HG02938 (cell line): ENCODE measurements at regions not wholly inside any gene's neighbourhood (a gene's known extent, or its start where the extent isn't known, plus 50 kb on each side); places are given as distances from the start of the nearest gene placed in this dataset.
"Not testable (repeated sequence)": the region's sequence is repeated elsewhere in the genome, so short reads cannot be mapped to it uniquely, and the experiment has no call there.

Experiments used
- ATAC-seq: cut with Tn5 transposase; IDR thresholded peaks from one replicate; pipeline ENCODE4 v1.9.1; 2021; ENCODE audit warnings: mild to moderate bottlenecking, moderate library complexity; ENCODE audit not compliant: unreplicated experiment

DNA sequence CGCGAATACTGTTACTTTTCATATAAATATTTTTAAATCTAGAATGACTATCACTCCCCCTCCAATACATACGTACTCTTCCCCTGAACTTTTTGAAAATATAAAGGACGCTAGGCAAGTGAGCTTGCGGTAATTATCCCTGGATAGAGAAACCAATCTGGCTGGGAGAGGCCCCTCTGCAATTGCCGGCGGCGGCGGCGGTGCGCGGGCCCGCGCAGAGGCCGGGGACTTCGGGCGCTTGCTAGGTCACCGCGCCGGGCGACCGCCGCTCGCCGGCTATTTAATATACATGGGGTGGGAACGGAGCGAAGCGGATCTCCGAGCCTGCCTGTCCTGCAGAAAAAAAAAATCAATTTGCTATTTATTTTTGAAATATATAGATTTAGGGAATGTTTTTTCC, 416.3 kb upstream of the ESRRG start:
- no peak for ATAC-seq

DNA sequence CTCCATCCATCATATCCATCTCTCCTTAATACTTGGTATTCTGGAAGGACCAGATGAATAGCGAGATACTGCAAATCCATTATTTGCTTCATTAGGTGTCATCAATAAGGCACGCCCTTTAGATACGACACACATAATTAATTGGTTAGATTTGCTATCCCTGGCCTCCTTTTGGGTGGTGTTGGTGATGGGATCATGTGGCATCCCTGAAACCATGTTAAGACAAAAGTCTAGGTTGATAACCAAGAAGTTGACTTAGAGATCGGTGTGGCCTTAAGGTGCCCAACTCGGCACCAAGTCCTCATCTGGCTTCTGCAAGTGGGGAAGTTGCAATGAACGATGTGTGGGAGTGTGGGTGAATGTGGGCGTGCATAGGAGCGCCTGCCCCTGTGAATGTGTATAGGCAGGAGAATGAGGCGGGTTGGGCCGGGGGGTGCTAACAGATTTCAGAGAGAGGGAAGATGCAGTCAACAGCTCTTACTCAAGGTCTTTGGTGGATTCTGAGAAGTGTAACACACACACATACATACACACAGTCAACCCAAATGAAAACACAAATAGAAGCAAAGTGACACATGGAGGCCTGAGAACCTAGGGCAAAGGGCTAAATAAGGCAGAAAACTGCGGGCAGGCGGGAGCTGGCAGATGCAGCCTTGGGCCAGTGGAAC, 415.7 kb upstream of the ESRRG start:
- ATAC-seq = no peak

DNA sequence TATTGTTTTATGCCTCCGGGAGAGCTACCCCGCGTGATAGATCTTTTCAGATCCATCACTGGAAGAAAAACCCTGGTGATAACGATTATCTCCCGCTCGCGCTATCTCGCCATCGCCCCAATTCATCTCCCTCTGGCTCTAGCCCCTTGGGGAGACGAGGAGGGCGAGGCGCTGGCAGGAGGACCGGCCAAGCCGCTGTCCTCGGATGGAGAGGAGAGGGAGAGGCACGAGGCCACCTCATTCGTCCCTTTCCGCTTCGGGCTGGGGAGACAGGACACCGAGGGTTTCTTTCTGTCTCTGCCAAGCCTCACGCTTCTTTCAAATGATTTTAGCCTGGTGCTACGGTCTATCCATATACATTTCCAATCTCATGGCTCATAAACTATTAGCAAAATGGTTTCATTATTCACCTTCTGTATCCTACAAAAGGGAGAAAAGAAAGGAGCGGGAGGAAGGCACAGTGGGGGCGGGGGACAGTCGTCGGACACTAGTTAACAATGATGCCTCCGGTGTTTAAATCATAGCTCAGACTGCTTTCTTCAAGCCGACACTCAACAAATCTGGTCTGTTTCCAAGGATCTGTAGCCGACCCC, 415.0 kb upstream of the ESRRG start:
- ATAC-seq = no peak

DNA sequence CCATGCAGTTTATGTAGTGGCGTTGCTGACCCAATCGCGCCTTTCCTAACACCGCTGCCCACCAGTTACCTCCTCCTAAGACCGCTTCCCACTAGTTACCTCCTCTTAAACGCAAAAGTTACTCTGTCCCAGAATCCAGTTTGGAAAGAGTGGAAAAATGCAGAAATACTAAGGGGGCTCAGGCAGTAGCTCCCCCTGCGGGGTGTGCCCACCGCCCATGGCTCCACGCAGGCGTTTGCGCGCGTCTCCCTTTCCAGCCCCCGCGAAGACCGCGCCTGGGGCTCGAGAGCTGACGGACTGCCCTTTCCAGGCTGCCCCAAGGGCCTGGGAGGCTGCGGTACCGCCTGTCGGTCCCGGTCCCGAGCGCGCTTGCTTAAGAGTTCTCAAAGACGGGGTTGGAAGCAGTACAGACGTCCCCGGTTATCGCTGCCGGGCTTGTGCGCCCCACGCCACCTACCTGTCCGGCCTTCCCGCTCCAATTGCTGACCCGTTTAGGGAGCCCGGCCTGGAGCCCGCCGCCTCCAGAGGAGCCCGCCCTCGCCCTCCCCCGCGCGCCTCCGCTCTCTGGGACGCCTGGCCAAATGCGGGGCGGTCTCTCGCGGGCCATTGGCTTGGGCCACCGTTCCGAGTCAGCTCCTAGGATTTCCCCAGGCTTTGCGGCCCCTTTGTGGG, 414.1 kb upstream of the ESRRG start:
- no peak for ATAC-seq

DNA sequence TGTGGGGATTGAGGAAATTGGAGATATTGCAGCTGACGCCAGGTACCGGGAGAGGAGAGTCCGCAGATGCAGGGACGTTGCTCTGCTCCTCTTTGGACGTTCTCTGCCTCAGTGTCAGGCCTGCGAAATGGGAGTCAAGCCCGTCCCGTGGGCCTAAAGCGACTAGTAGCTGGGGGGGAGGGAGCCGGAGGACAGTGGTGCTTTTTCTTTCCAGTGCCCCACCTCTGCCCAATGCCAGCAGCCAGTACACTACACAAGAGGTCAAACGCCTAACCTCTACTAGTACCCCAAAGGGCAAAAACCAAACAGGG, 413.6 kb upstream of the ESRRG start:
- no peak for ATAC-seq

DNA sequence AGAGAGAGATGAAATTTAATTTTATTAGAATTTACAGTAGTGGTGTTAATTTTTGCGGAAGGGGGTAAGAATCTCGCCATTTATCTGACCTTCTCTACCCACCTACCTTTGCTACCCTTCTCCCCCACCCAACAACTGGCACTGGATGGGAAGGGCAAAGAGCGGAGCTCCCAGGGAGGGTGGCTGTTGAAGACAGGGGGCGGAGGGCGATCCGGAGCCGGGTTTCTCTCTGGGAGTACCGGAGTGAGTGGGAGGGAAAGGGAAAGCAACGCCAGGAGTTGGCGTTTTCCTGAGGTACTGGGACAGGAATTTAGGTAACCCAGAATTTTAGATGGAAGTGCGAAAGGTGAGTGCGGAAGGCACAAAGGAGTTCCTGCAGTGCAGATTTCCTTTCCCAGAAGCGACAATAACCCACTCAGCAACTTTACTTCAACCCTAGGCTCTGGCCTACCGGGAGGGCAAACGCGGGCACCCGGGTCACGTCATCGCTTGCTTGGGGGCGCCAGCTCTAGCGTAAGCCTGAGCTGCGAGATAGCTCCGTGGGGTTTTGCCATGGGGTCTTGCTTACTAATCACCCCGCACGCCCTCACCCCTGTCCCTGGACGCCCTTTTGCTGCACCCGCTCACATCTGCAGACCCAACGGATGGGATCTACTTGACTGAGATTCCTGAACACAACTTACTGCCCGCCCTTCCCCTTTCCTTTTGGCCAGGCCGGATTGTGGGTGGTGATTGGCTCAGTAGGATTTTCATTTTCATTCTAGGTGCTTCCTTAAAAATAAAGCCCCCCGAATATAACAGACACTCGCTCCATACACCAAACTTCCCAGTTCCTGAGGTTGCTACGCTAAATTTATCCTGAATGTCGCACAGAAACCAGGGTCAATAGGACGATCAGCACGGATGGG, 413.0 kb upstream of the ESRRG start:
- no peak for ATAC-seq

DNA sequence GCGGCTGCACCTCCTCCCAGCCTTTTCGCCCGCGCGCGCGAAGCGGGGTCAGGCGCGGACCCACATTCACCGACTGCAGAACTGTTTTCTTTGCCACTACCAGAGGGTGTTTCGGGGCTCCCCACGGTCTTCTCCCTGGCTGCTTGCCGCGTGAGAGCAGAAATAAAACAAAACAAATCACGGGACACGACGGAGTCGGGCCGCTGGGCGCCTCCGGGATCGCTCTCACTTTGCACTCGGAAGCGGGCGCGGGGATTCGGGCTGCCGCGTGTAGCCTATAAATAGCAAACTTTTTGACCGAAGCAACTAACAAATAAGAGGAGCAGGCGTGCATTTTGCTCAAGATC, 412.3 kb upstream of the ESRRG start:
- no peak for ATAC-seq

DNA sequence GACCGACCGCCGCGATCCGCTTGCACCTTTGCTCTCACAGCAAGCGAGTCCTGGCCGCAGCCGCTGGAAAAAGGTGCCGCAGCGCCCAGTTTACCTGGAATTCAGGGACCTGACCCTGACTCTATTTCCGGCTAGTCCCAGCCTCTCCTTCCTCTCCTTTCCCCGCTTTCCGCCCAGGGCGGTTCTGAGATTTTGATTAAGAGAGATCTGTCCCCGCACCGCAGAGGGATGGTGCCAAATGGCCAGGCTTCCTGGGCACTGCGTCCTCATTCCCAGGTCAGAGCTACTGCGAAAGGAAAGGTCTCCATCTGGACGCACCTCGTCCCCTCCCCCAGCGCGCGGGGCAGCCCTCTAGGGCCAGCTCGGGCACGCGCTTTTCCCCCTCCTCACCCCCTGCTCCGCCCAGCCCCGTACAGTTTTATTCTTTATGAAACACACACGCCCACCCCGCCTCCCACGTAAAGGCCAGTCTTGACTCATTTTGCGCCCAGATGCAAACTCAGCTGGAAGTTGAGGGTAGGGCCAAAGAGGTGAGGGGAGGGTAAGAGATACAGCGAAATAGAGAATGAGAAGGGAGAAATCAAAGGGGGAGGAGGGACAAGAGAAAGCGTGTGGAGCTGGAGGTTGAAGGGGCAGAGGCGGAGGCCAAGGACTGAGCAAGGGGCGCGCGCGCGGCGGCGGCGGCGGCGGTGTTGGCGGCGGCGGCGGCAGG, 411.8 kb upstream of the ESRRG start:
- no peak for ATAC-seq

DNA sequence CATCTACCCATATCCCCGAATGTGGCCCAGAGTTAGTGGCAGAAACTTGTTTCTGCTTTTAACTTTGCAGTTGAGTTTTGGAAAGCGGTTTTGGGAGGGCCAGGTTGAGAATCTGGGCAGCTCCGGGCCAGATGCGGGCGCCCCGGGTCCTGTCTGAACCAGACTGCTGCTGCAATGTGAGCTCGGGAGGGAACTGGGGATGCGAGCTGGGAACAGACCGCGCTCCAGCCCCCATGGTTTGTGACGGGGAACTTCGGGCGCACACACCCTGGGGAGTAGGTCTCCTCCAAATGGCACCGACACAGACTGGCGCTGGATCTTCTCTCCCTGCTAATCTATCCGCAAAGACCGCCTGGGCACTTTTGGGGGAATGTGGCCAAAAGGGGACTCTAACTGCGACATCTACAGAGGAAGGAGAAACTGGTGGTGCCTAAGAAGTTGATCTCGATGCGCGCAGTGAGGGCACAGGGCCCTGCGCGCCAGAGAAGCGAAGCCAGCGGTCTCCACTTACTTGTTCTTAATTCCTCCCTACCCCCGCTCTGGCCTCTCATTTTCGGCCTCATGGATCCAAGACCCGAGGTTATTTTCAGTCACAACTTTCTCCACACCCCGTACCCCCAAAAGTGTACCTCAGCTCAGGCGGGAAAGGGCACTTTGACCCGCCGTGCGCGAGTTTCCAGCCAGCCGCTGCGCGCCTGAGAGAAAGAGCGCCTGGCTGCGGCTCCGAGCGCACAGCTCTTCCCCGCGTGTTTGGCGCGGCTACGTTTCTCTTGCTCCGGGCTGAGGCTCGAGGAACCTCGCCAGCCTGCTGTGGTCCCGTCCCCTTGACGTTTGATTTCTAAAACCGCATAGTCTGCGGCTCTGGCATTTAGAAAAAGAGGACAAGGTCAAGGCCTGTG, 411.0 kb upstream of the ESRRG start:
- ATAC-seq = no peak

DNA sequence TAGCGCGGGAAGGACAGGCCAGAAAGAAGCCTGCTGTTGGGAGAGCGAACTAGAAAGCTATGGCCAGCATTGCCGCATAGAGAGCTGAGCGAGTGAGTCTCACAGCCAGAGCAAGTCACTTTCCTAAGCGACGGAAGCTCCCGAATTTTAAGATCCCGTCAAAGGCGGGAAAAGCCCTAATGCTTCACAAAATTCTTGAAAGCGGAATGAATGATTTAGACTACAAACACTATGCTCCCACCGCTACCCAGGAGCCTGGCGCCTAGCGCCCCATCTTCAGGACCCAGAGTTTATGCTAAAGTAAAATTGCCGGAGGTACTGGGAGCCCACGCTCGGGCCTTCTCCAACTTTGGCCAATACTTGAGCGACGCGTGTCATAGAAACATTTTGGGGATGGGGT, 409.9 kb upstream of the ESRRG start:
- no peak for ATAC-seq

DNA sequence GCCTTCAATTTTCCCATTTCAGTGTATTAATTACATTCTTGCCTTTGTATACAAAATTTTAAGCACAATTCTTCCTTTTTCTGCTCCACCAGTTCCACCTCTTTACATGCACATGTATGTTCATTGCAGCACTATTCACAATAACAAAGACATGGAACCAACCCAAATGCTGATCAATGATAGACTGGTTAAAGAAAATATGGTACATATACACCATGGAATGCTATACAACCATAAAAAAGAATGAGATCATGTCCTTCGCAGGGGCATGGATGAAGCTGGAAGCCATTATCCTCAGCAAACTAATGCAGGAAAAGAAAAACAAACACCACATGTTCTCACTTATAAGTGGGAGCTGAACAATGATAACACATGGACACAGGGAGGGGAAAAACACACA, 400.1 kb upstream of the ESRRG start:
- not testable (repeated sequence) for ATAC-seq

DNA sequence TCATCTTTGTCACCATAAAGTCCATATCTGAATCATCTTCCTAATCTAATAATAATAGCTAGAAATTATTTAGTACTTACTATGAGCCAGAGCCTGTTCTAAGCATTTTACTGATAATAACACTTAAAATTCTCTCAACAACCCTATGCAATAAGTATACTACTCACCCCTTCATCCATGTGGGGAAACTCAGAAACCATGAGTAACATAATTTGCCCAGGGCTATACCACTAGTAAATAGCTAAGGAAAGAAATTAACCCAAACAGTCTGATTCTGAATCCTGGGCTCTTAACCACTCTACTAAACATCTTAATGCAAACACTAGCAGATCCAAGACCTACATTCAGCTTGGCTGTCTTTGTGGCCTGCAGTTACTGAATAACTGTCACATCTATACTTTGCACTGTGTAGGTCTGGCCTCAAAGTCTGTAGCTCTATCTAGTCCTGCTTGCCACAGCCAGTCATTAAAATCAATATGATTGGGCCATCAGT, 394.8 kb upstream of the ESRRG start:
- ATAC-seq = no peak

DNA sequence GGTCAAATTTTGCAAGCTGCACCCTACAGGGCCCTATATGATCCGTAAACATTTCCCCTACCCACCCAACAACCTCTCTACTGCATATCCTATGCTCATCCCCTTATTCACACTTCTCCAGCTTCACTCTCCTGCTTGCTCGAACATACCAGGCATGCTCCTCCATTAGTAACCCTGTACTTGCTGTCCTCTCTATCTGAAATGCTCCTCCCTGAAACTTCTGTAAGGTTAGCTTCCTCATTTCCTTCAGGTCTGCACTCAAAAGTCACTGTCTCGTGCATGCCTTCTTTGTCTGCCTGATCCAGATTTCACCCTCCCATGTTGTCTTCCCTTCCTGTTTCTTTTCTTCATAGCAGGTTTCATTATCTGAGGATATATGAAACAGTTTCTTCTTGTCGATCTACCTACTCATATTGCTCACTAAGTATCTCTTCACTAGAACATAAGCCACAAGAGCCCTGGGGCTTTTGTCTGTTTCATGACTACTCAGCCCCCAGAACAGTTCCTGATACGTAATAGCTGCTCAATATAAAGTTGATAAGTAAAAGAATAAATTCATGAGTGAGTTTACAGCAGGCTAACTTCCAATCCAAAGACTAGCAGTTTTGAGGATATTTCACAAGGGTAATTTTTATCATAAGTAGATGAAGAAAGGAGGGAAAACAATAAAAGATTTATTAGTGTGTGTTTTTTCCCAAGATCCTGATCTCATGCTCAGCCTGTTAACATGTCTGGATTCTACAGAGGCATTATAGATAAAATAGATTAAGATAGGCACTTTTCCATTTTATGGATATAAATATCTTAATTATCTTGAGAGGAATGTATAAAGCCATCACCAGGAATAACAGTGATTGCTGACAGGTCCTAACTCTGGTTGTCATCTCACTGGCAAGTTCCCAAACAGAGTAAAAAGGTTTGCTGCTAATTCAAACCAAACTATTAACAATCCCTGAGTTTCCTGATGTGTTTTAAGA, 392.5 kb upstream of the ESRRG start:
- no peak for ATAC-seq

DNA sequence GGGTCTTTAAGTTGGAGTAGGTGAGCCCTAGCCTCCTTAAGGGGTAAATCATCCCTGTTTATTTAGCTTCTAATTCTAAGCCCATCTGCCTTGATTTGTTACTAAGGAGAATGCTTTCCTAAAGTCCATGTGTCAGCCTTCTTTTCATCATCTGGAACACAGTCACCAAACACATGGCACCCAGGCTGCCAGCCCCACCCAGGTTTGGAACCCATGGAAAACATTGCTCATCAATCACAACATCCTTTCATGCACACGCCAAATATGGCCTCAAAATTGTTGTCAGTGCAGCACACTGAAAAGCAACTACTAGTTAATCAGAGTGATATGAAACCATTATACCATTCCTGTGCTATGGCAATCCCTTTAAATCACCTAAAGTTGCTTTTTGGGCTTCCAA, 386.7 kb upstream of the ESRRG start:
- ATAC-seq = no peak

DNA sequence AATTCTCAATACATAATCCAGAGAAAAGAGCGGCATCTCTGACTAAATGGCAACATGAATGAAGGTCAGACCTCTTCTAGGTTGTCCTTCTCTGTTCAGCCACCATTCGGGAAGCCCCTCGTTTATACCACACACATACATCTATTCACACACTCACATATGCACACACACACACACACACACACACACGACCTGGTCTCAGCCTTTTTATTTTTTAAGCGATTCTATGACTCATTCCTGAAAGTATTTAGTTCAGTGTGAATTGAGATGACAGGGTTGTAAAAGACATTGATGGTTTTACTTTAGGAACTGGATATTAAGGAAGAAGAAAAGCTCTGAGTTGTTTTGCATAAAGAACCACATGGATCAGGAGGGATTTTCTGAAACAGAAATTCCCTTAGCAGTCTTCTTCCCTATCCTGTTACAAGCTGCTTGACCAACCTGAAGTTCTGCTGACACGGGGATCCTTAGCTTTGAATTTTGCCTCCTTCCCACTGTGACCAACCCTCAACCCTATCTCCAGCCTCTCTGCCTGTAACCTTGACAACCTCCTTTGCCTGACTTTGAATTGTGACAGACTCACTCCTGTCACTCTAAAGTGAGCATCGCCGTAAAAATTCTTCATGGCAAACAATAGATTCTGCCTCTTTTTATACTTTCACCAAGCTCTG, 383.1 kb upstream of the ESRRG start:
- ATAC-seq = no peak

DNA sequence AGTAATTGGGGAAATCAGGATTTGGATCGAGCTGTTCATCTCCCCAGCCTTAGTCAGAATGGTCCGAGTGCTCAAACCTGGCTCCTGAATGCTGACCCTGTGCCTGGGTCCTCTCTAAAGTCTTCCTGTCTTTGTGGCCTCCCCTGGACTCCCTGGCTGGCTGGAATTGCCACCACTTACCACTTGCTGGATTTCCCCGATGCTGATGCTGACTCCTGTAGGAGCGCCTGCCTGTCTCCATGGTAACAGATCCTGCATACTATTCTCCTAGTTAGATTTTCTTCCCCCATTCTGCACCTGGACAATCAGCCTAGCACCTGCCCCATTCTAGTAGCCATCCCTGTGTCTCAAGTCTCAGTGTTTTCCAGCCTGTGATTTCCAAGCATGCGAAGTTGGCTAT, 382.2 kb upstream of the ESRRG start:
- no peak for ATAC-seq

DNA sequence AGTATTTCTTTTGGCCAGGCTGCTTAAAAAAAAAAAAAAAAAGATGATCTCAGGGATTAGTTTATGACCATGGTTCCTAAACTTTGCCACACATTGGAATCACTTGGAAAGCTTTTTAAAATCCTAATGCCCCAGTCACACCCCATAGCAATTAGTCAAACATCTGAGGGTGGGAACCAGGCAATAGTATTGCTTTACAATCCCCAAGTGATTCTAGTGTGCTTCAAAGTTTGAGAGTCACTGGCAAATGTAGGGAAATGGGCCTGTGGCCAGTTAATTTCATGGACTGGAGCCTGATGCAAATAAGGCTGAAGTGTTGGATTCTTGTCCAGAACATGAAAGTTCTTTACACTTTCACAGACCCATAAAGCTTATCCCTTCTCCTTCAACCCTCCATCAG, 374.6 kb upstream of the ESRRG start:
- no peak for ATAC-seq

DNA sequence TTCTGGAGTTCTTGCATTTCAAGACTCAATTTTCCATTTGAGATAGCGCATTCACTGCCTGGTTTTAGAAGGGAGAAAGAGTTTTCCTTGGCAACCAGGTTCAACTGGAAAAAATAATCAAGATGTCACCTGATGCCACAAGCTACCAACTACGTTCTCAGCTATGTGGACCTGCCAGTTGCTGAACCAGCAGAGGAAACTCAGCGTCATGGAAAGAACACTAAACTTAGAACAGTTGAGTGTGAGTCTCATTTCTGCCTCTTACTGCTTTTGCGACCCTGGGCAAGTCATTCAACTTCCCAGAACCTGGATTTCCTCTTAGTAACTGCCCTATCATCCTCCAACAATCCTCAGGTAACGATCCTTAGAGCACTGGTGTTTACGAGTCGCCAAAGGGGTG, 373.0 kb upstream of the ESRRG start:
- ATAC-seq = no peak
